HEK293 (cell line): ENCODE measurements at regions not wholly inside any gene's neighbourhood (a gene's known extent, or its start where the extent isn't known, plus 50 kb on each side); places are given as distances from the start of the nearest gene placed in this dataset.

Source experiments
- ZBTB21 ChIP-seq: fragments of 450-650 bp; formaldehyde crosslinking; IDR thresholded peaks from 2 replicates; pipeline ENCODE4 v1.5.1; 2017; ENCODE audit warnings: missing biosample characterization, missing genetic modification characterization
- ZBTB7A ChIP-seq: fragments of 450-650 bp; formaldehyde crosslinking; IDR thresholded peaks from 2 replicates; pipeline ENCODE4 v1.5.1; 2016; ENCODE audit warnings: low read depth, missing biosample characterization, missing genetic modification characterization
- ZNF133 ChIP-seq: fragments of 450-650 bp; formaldehyde crosslinking; IDR thresholded peaks from 2 replicates; pipeline ENCODE4 v1.5.1; 2016; ENCODE audit warnings: missing biosample characterization, missing genetic modification characterization
- ZNF184 ChIP-seq: fragments of 450-650 bp; IDR thresholded peaks from 2 replicates; pipeline ENCODE4 v1.5.1; 2018; ENCODE audit warnings: missing biosample characterization, mild to moderate bottlenecking, missing genetic modification characterization
- ZNF19 ChIP-seq: fragments of 450-650 bp; formaldehyde crosslinking; IDR thresholded peaks from 2 replicates; pipeline ENCODE4; 2016; ENCODE audit warnings: missing biosample characterization, missing genetic modification characterization, low read depth
- ZNF2 ChIP-seq: fragments of 450-650 bp; formaldehyde crosslinking; IDR thresholded peaks from 2 replicates; pipeline ENCODE4 v1.5.1; 2016; ENCODE audit warnings: missing biosample characterization, missing genetic modification characterization
- ZNF274 ChIP-seq, 2 experiments: fragments of 200-500 bp in 1 of 2; fragments of 450-650 bp in 1 of 2; sonication (Bioruptor generic) in 1 of 2; formaldehyde crosslinking in 1 of 2; IDR thresholded peaks; 2 replicates each; pipeline versions ENCODE4 v1.5.1 to v1.6.1; 2014 to 2016; ENCODE audit warnings: borderline replicate concordance in 1 of 2, inconsistent platforms in 1 of 2, low read length in 1 of 2, missing biosample characterization in 1 of 2, missing genetic modification characterization in 1 of 2
- ZNF658 ChIP-seq: fragments of 450-650 bp; formaldehyde crosslinking; IDR thresholded peaks from 2 replicates; pipeline ENCODE4; 2016; ENCODE audit warnings: missing biosample characterization, missing genetic modification characterization
- TF ChIP-seq, protein P1 (sequence below): fragments of 450-650 bp; formaldehyde crosslinking; IDR thresholded peaks from 2 replicates; pipeline ENCODE4 v1.5.1; 2016; ENCODE audit warnings: missing biosample characterization, missing genetic modification characterization
- TF ChIP-seq, protein P2 (sequence below): fragments of 450-650 bp; formaldehyde crosslinking; IDR thresholded peaks from 2 replicates; pipeline ENCODE4 v1.5.1; 2016; ENCODE audit warnings: missing biosample characterization, missing genetic modification characterization
- TF ChIP-seq, protein P3 (sequence below): fragments of 450-650 bp; formaldehyde crosslinking; IDR thresholded peaks from 2 replicates; pipeline ENCODE4 v1.5.1; 2016; ENCODE audit warnings: missing biosample characterization, missing genetic modification characterization

GRCh38 chr6:134378426-134378825 lies 60.5 kb upstream of the SGK1 start:
- TF ChIP-seq, protein P1, sequence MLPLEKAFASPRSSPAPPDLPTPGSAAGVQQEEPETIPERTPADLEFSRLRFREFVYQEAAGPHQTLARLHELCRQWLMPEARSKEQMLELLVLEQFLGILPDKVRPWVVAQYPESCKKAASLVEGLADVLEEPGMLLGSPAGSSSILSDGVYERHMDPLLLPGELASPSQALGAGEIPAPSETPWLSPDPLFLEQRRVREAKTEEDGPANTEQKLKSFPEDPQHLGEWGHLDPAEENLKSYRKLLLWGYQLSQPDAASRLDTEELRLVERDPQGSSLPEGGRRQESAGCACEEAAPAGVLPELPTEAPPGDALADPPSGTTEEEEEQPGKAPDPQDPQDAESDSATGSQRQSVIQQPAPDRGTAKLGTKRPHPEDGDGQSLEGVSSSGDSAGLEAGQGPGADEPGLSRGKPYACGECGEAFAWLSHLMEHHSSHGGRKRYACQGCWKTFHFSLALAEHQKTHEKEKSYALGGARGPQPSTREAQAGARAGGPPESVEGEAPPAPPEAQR (tag by site-specific recombination) = no peak
- TF ChIP-seq ZNF274 (IDR thresholded peaks at IDR 0.05; ENCODE audit: low read length) (no peak), ZNF274 (tag by site-specific recombination; IDR thresholded peaks at IDR 0.05; ENCODE audit: borderline replicate concordance) (no peak), ZNF19 (tag by site-specific recombination) (no peak), ZNF2 (tag by site-specific recombination) (no peak), ZBTB21 (tag by site-specific recombination) (no peak), ZNF184 (no peak), ZNF658 (tag by site-specific recombination) (no peak), ZNF133 (tag by site-specific recombination) (no peak), ZBTB7A (tag by site-specific recombination) (no peak)
- TF ChIP-seq, protein P2, sequence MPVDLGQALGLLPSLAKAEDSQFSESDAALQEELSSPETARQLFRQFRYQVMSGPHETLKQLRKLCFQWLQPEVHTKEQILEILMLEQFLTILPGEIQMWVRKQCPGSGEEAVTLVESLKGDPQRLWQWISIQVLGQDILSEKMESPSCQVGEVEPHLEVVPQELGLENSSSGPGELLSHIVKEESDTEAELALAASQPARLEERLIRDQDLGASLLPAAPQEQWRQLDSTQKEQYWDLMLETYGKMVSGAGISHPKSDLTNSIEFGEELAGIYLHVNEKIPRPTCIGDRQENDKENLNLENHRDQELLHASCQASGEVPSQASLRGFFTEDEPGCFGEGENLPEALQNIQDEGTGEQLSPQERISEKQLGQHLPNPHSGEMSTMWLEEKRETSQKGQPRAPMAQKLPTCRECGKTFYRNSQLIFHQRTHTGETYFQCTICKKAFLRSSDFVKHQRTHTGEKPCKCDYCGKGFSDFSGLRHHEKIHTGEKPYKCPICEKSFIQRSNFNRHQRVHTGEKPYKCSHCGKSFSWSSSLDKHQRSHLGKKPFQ (tag by site-specific recombination) = no peak
- TF ChIP-seq, protein P3, sequence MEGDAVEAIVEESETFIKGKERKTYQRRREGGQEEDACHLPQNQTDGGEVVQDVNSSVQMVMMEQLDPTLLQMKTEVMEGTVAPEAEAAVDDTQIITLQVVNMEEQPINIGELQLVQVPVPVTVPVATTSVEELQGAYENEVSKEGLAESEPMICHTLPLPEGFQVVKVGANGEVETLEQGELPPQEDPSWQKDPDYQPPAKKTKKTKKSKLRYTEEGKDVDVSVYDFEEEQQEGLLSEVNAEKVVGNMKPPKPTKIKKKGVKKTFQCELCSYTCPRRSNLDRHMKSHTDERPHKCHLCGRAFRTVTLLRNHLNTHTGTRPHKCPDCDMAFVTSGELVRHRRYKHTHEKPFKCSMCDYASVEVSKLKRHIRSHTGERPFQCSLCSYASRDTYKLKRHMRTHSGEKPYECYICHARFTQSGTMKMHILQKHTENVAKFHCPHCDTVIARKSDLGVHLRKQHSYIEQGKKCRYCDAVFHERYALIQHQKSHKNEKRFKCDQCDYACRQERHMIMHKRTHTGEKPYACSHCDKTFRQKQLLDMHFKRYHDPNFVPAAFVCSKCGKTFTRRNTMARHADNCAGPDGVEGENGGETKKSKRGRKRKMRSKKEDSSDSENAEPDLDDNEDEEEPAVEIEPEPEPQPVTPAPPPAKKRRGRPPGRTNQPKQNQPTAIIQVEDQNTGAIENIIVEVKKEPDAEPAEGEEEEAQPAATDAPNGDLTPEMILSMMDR (tag by site-specific recombination) = no peak
